K562 (cell line): ENCODE measurements at regions not wholly inside any gene's neighbourhood (a gene's known extent, or its start where the extent isn't known, plus 50 kb on each side); places are given as distances from the start of the nearest gene placed in this dataset.
A peak's percentile ranks its signal among the peaks of the same experiment; 100 is the strongest.

Experiments
- ATAC-seq: fragments of 200-7000 bp; cut with Tn5 transposase; 3 replicates; pipeline ENCODE4 v1.9.1; 2020; ENCODE audit warnings: moderate library complexity
- BruUV-seq: library from RNA; stranded (reverse); fragments of 400-500 nt; replicated peaks from 2 replicates; lab custom pipeline; 2021; lab: Mats Ljungman, UMichigan
- CTCF ChIA-PET: fragments of 300-600 bp; formaldehyde crosslinking; extraction: SDS; loops from one replicate; lab custom pipeline; 2021; ENCODE audit warnings: low intra/inter-chr PET ratio; lab: Yijun Ruan, JAX
- POLR2A ChIA-PET: fragments of 300-600, 350-650 bp; sonication (Branson Sonifier 250); formaldehyde crosslinking; extraction: SDS; loops from one replicate; lab custom pipeline; 2021; ENCODE audit warnings: antibody characterized with exemption, inconsistent platforms; lab: Yijun Ruan, JAX
- DNase-seq, 4 experiments: peaks; one replicate each; pipeline versions ENCODE4 v3.0.0 to v3.0.0-alpha.2; 2011 to 2018; ENCODE audit warnings: low spot score in 3 of 4, mixed read lengths in 3 of 4; ENCODE audit errors: extremely low read depth in 1 of 4
- FAIRE-seq: peaks from 2 replicates; lab custom pipeline; 2011; peaks lifted over from hg19 to GRCh38; lab: Jason Lieb, UNC
- H2AFZ ChIP-seq: 2 replicates; pipeline ENCODE4 v1.6.0; 2011; ENCODE audit warnings: low read depth, low read length, control low read depth, inconsistent platforms
- H3K27ac ChIP-seq: fragments of 200-600 bp; 3 replicates; pipeline ENCODE4 v1.8.0; 2011; ENCODE audit warnings: low read depth, mild to moderate bottlenecking, control low read depth, inconsistent platforms, low read length, moderate library complexity, mixed read lengths; ENCODE audit errors: extremely low read depth
- H3K27me3 ChIP-seq, 2 experiments: fragments of 300-600 bp in 1 of 2; 2 replicates in 1 of 2; 3 replicates in 1 of 2; pipeline versions ENCODE4 v1.6.0 to v1.8.0; 2011; ENCODE audit warnings: inconsistent platforms in 2 of 2, low read length in 2 of 2, mild to moderate bottlenecking in 1 of 2, mixed read lengths in 1 of 2, moderate library complexity in 1 of 2; ENCODE audit not compliant: control insufficient read depth in 2 of 2, insufficient read depth in 2 of 2
- H3K36me3 ChIP-seq: fragments of 300-600 bp; 3 replicates; pipeline ENCODE4 v1.8.0; 2011; ENCODE audit warnings: mild to moderate bottlenecking, low read length, inconsistent platforms; ENCODE audit not compliant: control insufficient read depth, insufficient read depth
- H3K4me1 ChIP-seq, 2 experiments: fragments of 200-600 bp in 1 of 2; replicated peaks in 1 of 2; 2 replicates in 1 of 2; 3 replicates in 1 of 2; pipeline versions ENCODE4 v1.5.1 to v1.8.0; 2011; ENCODE audit warnings: inconsistent platforms in 2 of 2, low read length in 2 of 2, mild to moderate bottlenecking in 1 of 2, mixed read lengths in 1 of 2, moderate library complexity in 1 of 2; ENCODE audit not compliant: control insufficient read depth in 2 of 2, insufficient read depth in 2 of 2
- H3K4me2 ChIP-seq: 2 replicates; pipeline ENCODE4 v1.6.1; 2011; ENCODE audit warnings: low read length, control low read depth, inconsistent platforms, mixed read lengths; ENCODE audit not compliant: insufficient read depth
- H3K4me3 ChIP-seq: fragments of 200-600 bp; sonication (generic), shearing (Covaris generic); 2 replicates; pipeline ENCODE4 v1.5.1; 2016; ENCODE audit warnings: control low read depth, inconsistent platforms
- H3K79me2 ChIP-seq: fragments of 200-600 bp; 3 replicates; pipeline ENCODE4 v1.8.0; 2011; ENCODE audit warnings: low read length, inconsistent platforms; ENCODE audit not compliant: control insufficient read depth, insufficient read depth
- H3K9ac ChIP-seq, 2 experiments: 2 replicates each; pipeline versions ENCODE4 v1.6.0 to v1.6.1; 2011; ENCODE audit warnings: low read depth in 2 of 2, low read length in 2 of 2, control low read depth in 1 of 2, inconsistent platforms in 1 of 2, mild to moderate bottlenecking in 1 of 2, mixed read lengths in 1 of 2; ENCODE audit not compliant: insufficient read depth in 1 of 2
- H3K9me1 ChIP-seq: one replicate; pipeline ENCODE4 v1.6.0; 2011; ENCODE audit warnings: inconsistent platforms, mild to moderate bottlenecking, low read length, moderate library complexity; ENCODE audit not compliant: control insufficient read depth, insufficient read depth
- H3K9me3 ChIP-seq: replicated peaks from 2 replicates; pipeline ENCODE4 v1.5.1; 2011; ENCODE audit warnings: low read depth, low read length, inconsistent platforms; ENCODE audit not compliant: control insufficient read depth, insufficient read depth
- H4K20me1 ChIP-seq: replicated peaks from 2 replicates; pipeline ENCODE4 v1.6.1; 2011; ENCODE audit warnings: low read length, inconsistent platforms, mixed read lengths; ENCODE audit not compliant: control insufficient read depth, insufficient read depth
- ASH1L ChIP-seq: fragments of 450-650 bp; IDR thresholded peaks from 2 replicates; pipeline ENCODE4 v1.6.1; 2018; ENCODE audit warnings: borderline replicate concordance, mild to moderate bottlenecking, low read depth; ENCODE audit not compliant: partially characterized antibody
- CREM ChIP-seq: IDR thresholded peaks from 2 replicates; pipeline ENCODE4 v1.6.1; 2014; ENCODE audit warnings: antibody characterized with exemption, low read depth
- ELK3 ChIP-seq: fragments of 450-650 bp; formaldehyde crosslinking; IDR thresholded peaks from 2 replicates; pipeline ENCODE4 v1.4.0; 2020; ENCODE audit warnings: mild to moderate bottlenecking
- HCFC1 ChIP-seq: IDR thresholded peaks from 2 replicates; pipeline ENCODE4 v1.6.1; 2012; ENCODE audit warnings: low read depth, low read length, improper control_type of control experiment
- PKNOX1 ChIP-seq: fragments of 450-650 bp; IDR thresholded peaks from 2 replicates; pipeline ENCODE4 v1.6.1; 2016
- ZNF696 ChIP-seq: fragments of 250-450 bp; sonication (Bioruptor Pico); conservative IDR thresholded peaks from 2 replicates; pipeline ENCODE4 v1.4.0; 2020; ENCODE audit warnings: mild to moderate bottlenecking, moderate library complexity
- WGBS: fragments of 100-300 bp; shearing (Covaris generic); methylation state at CpG from one replicate; pipeline ENCODE4 v1.1.6; 2016; ENCODE audit warnings: low coverage, mixed read lengths; ENCODE audit not compliant: insufficient coverage; ENCODE audit errors: missing lambda C conversion rate; 5-methylcytosine and 5-hydroxymethylcytosine counted together
- in situ Hi-C: fragments of 300-500 bp; cut with MboI; formaldehyde crosslinking; loops from 4 replicates; pipeline ENCODE4 v1.15.0; 2018; ENCODE audit warnings: inconsistent platforms, mixed read lengths
- intact Hi-C: fragments of 100-400 bp; cut with micrococcal nuclease; formaldehyde crosslinking; loops from 2 replicates; pipeline ENCODE4 v1.14.2; 2022
- TF ChIP-seq, protein P1 (sequence below): sonication (generic); formaldehyde crosslinking; IDR thresholded peaks from 2 replicates; pipeline ENCODE4 v1.8.1; 2023; ENCODE audit warnings: mild to moderate bottlenecking, missing genetic modification reagents
- TF ChIP-seq, protein P2 (sequence below): fragments of 250-450 bp; sonication (Bioruptor Pico); IDR thresholded peaks from 2 replicates; pipeline ENCODE4 v1.5.0; 2021

DNA sequence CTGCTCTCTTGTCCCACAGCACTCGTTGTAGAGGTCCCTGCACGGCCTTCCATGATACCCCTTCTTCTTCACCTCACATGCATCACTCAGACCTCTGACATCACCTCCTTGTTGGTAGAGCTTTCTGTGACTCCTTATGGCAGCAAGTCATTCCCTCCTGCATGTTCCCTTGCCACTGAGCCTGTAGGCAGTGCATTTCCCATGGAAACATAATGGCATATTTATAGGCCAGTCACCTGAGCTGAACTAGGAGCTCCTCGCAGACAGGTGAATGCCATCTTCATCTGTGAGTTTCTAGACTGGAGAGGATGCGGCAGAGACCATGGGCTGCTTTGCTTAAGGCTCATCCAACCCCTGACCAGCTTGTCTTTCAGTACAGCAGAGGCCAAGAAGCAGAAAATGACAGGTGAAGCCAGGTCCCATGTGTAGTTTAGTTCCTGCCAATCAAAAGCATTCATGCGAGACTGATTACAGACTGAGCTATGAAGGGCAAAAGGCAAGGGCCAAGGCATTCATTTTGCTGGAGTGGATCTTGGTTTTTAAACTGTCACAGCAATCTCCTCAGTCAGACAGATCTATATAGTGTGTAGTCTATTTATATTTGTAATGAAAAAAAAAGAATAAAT is 59.4 kb upstream of the NEDD4L start:
- Histone ChIP-seq H3K9me3 (no peaks in the 10 kb centered on the region), H3K36me3 (no peaks in the 10 kb centered on the region), H2AFZ (no peak overlapping the region), H3K4me3 (no peak overlapping the region), H3K4me1 (peaks cover 4 to 13% of the 10 kb centered on the region in 2 experiments; a peak in 3 of 5 replicates)
- FAIRE-seq = no peak
- ChIA-PET POLR2A (interaction anchor here (1.7 kb wide), 1 partner anchor 18 kb away, joined by 5 read pairs; no protein-coding TSS in a partner anchor), CTCF (no interaction called here)
- TF ChIP-seq HCFC1 (no peak), ZNF696 (no peak), ELK3 (CRISPR knock-in tag) (no peak), CREM (no peak), PKNOX1 (peak; percentile 27; the same call in 1 of the 2 replicates), ASH1L (no peak)
- TF ChIP-seq, protein P1, sequence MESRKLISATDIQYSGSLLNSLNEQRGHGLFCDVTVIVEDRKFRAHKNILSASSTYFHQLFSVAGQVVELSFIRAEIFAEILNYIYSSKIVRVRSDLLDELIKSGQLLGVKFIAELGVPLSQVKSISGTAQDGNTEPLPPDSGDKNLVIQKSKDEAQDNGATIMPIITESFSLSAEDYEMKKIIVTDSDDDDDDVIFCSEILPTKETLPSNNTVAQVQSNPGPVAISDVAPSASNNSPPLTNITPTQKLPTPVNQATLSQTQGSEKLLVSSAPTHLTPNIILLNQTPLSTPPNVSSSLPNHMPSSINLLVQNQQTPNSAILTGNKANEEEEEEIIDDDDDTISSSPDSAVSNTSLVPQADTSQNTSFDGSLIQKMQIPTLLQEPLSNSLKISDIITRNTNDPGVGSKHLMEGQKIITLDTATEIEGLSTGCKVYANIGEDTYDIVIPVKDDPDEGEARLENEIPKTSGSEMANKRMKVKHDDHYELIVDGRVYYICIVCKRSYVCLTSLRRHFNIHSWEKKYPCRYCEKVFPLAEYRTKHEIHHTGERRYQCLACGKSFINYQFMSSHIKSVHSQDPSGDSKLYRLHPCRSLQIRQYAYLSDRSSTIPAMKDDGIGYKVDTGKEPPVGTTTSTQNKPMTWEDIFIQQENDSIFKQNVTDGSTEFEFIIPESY = no peak
- TF ChIP-seq, protein P2, sequence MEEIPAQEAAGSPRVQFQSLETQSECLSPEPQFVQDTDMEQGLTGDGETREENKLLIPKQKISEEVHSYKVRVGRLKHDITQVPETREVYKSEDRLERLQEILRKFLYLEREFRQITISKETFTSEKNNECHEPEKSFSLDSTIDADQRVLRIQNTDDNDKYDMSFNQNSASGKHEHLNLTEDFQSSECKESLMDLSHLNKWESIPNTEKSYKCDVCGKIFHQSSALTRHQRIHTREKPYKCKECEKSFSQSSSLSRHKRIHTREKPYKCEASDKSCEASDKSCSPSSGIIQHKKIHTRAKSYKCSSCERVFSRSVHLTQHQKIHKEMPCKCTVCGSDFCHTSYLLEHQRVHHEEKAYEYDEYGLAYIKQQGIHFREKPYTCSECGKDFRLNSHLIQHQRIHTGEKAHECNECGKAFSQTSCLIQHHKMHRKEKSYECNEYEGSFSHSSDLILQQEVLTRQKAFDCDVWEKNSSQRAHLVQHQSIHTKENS (CRISPR knock-in tag) = no peak
- TF ChIP-seq, all 486 proteins: peak for 1
- no TSS peak for BruUV-seq
- intact Hi-C loops (no loop called here), in situ Hi-C loops (no loop called here)
- no peak overlapping the region for H3K27ac ChIP-seq
- no peak for DNase-seq
- ATAC-seq = no peak
- H3K9ac ChIP-seq = no peak overlapping the region
- no peaks in the 10 kb centered on the region for H3K9me1 ChIP-seq
- no peak overlapping the region for H3K4me2 ChIP-seq
- no peaks in the 10 kb centered on the region for H3K79me2 ChIP-seq
- H3K27me3 ChIP-seq = no peaks in the 10 kb centered on the region
- 11% methylated on average over 5 of the region's 5 CpGs for WGBS
- H4K20me1 ChIP-seq = no peaks in the 10 kb centered on the region
